A549 (cell line): ENCODE measurements at regions not wholly inside any gene's neighbourhood (a gene's known extent, or its start where the extent isn't known, plus 50 kb on each side); places are given as distances from the start of the nearest gene placed in this dataset.

Experiments
- BHLHE40 ChIP-seq: IDR thresholded peaks from 2 replicates; pipeline ENCODE4 v1.6.1; 2012; ENCODE audit warnings: low read depth, low read length, inconsistent platforms
- CTCF ChIP-seq: fragments of >200 bp; sonication (Bioruptor Twin); formaldehyde crosslinking; IDR thresholded peaks from 3 replicates; pipeline ENCODE4 v1.5.1; 2016
- EHF ChIP-seq: fragments of 250-450 bp; sonication (Bioruptor Pico); IDR thresholded peaks from 2 replicates; pipeline ENCODE4 v1.5.0; 2020; ENCODE audit warnings: mild to moderate bottlenecking
- EP300 ChIP-seq, 2 experiments: fragments of >200 bp; sonication (Bioruptor Twin); formaldehyde crosslinking; IDR thresholded peaks; 2 replicates in 1 of 2; 3 replicates in 1 of 2; pipeline ENCODE4 v1.6.1; 2016 to 2017
- MAFK ChIP-seq: fragments of 450-650 bp; IDR thresholded peaks from 2 replicates; pipeline ENCODE4 v1.6.1; 2014; ENCODE audit not compliant: partially characterized antibody
- MAZ ChIP-seq: fragments of 150-350 bp; IDR thresholded peaks from 2 replicates; pipeline ENCODE4 v1.6.1; 2014; ENCODE audit warnings: antibody characterized with exemption, low read depth, low read length, borderline replicate concordance
- POLR2A ChIP-seq: IDR thresholded peaks from 2 replicates; pipeline ENCODE4 v1.6.1; 2012; ENCODE audit warnings: mild to moderate bottlenecking, low read length
- RCOR1 ChIP-seq: fragments of 150-350 bp; IDR thresholded peaks from 2 replicates; pipeline ENCODE4 v1.6.1; 2014; ENCODE audit warnings: antibody characterized with exemption, low read length, low read depth
- RFX5 ChIP-seq: fragments of 450-650 bp; IDR thresholded peaks from 2 replicates; pipeline ENCODE4 v1.7.1; 2014; ENCODE audit warnings: antibody characterized with exemption, mild to moderate bottlenecking, moderate library complexity
- SMC3 ChIP-seq: fragments of >200 bp; sonication (Bioruptor Twin); formaldehyde crosslinking; IDR thresholded peaks from 3 replicates; pipeline ENCODE4 v1.6.1; 2018; ENCODE audit warnings: inconsistent platforms
- SREBF2 ChIP-seq: fragments of 450-650 bp; IDR thresholded peaks from 2 replicates; pipeline ENCODE4 v1.6.1; 2014; ENCODE audit warnings: mild to moderate bottlenecking, moderate library complexity
- USF2 ChIP-seq: fragments of 450-650 bp; IDR thresholded peaks from 2 replicates; pipeline ENCODE4 v1.6.1; 2014; ENCODE audit warnings: antibody characterized with exemption
- ZSCAN20 ChIP-seq: fragments of 250-450 bp; sonication (Bioruptor Pico); IDR thresholded peaks from 2 replicates; pipeline ENCODE4 v1.8.0; 2022; ENCODE audit warnings: mild to moderate bottlenecking, moderate library complexity

GRCh38 chr13:112226320-112227002 is 149.7 kb upstream of the SPACA7 start:
- TF ChIP-seq CTCF (no peak), BHLHE40 (no peak), RFX5 (no peak), POLR2A (no peak), SREBF2 (no peak), EHF (CRISPR knock-in tag) (no peak), USF2 (no peak), RCOR1 (no peak), EP300 (IDR thresholded peaks at IDR 0.05) (no peak), ZSCAN20 (CRISPR knock-in tag) (no peak), MAFK (no peak), SMC3 (no peak), MAZ (no peak)
